Activated gamma-delta T cell treated with anti-CD3 and anti-CD28 coated beads, Interleukin-2, amount 50 U/mL, for 16 hours (primary cell): ENCODE measurements at regions not wholly inside any gene's neighbourhood (a gene's known extent, or its start where the extent isn't known, plus 50 kb on each side); places are given as distances from the start of the nearest gene placed in this dataset.
"Not testable (repeated sequence)": the region's sequence is repeated elsewhere in the genome, so short reads cannot be mapped to it uniquely, and the experiment has no call there.

Experiments
- DNase-seq: peaks from one replicate; pipeline ENCODE4 v3.0.0-alpha.2; 2020; ENCODE audit warnings: low read depth

DNA sequence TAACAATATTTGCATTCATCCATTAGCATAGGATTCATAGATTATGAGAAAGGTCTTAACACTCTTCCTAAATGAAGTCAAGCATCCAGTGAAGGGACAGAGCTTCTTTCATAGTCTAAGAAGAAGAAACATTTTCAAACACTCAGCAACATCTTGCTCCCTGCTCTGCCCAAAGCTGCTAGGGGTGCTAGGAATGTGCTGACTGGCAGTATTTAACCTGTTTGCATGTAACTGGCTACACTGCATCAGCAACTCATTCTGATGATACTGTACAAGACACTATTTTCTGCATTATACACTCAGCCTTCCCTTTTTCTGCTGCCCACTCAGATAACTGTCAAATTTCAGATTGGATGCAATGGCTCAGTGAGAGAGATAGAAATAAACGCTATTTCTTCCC, 495.1 kb upstream of the ARID1B start:
- DNase-seq, result no peak

DNA sequence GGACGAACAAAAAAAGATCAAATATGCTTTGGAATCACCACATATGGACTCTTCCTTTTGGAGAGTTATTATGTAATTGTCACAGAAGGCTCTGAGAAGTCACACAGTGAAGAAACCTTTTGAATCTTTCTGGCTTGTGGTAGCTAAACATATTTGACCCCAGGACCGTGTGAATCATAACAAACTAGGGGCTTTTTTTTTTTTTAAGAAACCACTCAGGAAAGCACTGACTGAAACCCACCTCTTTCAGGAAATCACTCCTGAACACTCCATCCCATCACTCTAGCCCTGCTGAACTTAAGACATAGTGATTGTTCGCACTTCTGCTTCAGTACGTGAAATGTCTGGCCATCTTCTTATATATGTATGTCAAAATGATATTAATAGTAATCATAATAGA, 495.9 kb upstream of the ARID1B start:
- DNase-seq, result no peak

DNA sequence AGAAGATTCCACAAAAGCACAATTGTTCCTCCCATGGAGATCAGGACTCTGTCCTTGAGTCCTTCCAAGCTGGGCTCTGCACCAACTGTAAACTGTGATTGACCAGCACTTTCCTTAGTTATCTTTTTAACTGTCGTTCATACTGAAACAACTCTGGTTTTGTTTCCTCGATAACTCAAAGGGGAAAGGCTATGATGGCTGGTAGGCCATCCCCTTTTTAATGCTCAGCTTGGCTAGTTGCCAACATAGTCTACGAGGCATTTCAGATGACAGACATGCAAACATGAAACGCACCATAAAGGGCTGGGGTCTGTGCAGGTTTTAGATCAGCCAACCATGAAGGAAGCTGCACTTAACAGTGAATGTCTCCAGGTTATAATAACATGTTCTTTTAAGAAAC, 497.1 kb upstream of the ARID1B start:
- no peak for DNase-seq

DNA sequence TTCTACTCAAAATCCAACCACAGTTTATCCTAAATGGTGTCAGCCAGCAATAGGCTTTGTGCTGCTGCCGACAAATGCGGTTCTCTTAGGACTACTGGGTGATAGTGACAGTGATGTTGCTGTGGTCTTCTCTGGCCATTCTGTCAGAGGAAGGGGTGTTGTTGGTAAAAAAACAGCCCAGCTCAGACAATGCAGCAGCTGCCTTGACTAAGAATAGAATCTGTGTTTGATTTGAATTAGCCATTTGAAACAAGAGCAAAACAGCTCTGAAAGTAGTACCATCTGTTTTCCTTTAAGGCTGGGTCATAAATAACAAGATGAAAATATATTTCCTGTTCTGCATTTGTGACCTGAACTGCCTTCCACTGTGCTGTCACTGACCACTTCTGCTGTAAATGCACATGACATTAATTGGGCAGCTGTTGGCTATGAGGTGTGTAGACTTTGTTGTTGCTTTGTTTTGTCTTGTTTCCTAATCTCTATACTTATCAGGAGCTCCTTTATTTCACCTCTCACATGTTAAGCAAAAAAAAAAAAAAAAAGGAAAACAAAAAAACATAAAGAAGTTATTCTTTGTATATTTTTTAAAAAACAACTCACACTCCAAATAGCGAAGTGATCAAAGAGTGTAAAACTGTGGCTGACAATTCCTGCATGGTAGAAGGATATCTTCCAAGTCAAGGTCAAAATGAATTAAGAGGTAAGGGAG, 497.8 kb upstream of the ARID1B start:
- DNase-seq, result no peak

DNA sequence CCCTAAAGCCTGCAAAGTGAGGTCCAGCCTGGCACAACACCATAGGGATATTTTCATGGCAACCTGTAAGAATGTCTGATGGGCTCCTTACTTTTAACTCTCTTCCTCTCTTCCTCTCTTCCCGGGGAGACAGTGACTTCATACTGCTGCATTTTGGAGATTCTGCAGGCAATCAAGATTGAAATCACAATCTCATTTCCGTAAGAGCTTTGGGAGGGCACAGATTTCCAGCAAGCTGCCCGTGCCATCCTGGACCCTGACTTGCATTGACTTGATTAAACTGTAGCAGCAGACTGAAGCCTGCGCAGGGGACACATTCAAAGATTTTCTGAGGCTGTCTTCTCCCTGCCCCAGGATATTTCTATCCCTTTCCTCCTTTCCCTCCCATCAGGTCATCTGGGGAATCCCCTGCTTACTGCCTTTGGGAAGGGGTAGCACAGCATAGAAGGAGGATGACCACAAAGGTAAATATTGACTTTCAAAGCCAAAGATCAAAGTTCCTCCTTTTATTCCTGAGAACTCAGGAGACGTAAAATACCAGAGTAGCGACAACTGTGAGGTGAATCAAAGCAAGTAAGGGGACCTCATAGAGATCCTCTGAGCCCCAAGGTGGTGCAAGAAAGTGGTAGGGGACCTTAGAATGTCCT, 504.0 kb upstream of the ARID1B start:
- no peak for DNase-seq

DNA sequence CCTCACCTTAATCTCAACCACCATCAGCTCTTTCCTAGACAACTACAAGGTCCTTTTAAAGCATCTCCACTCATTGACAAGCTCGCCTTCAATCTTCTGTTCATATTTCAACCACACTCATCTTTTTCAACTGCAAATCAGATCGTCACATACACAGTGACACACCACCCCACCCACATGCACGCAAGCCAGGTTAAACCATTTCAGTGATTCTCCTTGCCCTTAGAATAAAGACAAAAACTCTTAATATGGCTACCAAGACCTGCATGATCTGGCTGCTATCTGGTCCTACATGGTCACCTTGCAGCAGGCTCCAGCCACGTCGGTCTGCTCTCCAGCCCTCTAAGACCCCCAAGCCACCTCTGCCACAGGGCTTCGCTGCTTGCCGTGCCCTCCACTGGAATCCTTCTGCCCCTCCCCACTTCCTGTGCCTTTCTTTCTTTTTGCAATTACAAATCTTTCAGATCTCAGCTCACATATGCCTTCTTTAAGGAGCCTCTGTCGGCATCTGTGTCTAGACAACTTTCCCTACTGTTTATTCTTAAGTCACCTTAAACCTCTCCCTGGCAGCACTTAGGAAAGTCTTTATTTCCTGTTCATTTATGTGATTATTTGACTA, 507.3 kb upstream of the ARID1B start:
- no peak for DNase-seq

DNA sequence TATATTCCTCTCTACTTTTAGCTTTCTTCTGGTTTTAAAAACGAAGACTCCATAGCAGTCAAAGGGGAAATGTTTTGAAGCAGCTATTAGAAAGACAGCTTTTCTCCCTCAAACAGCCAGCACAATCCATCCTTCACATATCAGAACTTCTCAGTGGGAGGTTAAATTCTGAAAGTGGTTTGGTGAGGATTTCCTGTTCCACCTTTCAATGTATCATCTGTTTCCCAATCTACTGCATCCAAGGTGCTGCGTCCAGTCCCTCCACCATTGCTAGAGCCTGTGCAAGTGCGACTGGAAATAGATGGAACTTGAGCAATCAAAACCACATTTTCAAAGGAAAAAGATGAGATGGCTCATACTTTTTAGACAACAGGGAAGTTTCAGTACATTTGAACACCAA, 508.3 kb upstream of the ARID1B start:
- DNase-seq, result no peak

DNA sequence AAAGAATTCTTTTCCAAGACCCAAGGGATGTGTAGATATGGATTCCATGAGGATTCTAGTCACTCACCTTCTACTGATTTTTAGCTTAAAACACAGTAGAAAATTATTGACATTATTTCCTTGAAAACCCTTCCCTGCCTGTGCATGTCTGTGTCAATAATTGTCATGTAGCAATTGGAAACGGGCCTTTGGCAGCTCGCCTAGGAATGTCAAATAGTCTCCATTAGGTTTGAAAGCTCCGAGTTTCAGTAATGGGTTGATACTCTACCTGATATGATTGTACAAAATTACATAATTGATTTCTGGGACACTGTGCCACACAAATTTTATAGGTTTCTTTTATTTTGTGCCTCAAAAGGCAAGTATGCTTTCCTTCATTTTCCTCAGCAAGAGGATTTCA, 515.2 kb upstream of the ARID1B start:
- DNase-seq, result no peak

DNA sequence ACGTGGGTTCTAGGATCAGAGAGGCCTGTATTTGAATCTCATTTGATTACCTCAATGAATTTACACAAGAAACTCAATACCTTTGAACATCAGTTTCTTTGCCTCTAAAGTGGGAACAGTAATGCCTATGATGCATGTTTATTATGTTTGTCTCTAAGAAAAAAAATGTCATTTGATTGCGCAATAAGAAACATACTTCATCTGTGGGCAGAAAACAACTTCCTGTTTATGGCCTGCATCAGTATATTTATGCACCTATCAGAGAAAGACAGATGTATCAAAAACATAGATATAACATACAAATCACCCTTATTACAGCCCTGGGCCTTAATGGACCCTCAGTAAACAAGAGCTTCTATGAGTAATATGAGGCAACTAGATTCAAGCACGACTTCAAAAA, 516.4 kb upstream of the ARID1B start:
- no peak for DNase-seq

DNA sequence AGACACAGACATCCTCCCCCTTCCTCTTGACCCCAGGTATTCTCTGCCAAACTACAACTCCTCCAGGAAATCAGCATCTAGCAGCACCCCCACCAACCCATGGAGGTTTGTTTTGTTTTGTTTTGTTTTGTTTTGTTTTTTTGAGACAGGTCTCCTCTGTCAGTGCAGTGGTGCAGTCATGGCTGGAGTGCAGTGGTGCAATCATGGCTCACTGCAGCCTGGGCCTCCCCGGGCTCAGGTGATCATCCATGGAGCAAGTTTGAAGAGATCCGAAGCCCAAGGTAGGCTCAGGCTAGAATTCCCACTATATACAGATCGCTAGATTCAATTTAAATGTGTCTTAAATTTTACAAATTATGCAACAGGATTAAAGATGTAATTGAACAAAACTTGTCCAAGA, 518.2 kb upstream of the ARID1B start:
- no peak for DNase-seq

DNA sequence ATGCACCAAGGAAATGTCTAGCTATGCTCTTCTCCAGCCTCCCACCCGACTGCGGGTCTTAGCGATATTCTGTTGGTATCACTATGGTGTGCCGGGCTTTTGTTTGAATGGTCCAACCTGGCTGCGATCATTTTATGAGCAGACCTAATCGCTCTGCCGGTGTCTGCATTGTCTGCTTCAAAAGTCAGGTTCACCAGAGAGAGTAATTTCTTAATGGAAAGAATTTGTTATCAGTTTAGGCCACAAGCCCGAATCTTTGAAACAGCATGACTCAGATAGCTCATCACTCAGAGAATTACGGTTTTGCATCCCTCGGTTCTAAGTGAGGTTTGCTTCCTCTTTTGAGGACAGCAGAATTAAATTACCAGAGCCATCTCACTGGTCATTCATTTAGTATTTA, 521.0 kb upstream of the ARID1B start:
- no peak for DNase-seq

DNA sequence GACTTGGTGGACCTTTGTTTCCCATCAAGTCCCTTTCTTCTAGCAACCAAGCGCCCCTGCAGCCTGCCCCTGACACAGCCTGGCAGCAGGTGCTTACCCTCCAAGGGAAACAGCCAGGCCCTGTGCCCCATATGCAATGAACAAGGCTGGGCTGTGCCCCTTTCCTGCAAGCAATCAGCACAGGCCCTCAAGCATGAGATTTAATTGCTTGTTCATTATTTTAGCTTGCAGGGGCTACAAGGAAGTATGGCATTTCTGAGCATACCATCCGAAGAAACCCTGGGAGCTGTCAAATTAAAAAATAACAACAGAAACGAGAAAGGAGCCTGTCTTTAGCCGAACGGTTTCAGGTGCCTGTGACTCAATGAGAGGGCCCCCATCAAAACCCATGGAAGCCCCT, 522.9 kb upstream of the ARID1B start:
- DNase-seq, result no peak

DNA sequence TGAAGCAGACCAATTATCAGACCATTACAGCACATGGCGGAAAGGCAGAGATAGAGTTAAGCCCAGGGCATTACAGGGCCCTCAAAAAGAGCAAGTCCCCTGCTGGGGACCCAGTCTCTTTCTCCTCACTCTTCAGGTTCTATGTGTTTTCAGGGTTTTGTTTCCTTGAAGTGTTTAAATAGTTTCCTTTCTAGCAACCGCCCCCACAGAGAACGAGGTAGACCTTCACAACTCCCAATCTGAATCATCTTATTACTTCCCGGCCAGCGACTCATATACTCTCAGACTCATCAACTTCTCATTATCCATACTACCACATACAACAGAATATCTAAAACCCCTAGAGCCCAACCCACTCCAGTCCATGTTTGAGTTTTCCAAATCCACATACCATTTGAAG, 526.6 kb upstream of the ARID1B start:
- no peak for DNase-seq

DNA sequence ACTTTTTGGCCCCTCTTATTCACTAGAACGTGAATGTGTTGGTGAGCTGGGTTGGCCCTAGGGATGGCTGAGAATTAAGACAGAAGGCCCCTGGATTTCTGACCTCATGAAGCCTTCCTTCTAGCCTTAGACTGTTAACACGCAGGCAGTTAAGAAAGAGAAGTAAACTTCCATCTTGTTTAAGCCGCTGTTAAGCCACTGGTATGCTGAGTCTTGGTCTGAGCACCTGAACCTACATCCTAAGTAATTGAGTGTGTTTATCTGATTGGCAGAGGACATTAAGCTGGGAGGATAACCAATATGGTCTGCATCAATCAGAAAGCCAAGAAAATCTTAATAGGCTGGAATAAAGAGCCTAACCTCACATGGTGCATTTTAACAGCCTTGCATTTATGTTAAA, 535.0 kb upstream of the ARID1B start:
- DNase-seq, result no peak

DNA sequence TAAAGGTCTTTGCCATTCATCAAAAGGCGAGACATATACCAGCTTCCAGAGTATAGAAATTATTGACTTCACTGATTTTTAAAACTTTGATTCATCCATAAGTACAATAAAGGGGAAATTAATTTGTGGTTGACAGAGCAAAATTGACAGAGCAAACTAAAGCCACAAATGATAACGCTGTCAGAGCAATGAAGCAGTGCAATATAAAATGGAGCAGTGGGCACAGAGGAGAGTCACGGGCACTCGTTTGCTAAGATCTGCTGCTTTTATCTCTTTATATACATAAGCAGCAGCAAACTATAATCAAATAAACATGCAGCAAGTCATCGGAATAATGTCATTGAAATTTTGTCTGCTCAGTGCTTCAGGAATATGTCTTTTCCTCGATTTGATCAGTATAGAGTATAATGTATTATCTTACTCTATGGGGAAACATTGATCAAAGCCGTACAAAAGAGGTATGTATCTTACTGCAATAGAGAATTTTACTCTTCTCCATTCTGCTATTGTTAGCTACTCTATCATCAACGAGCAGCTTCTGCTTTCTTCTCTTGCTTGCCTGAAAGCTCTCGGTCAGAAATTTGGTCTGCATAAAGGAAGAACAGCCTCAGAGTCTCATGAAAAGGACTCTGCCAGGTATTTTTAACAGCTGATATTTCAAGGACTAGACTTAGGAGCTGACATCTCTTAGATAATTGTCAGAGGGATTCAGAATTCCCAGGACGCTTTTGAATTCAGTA, 546.0 kb upstream of the ARID1B start:
- DNase-seq, result no peak

DNA sequence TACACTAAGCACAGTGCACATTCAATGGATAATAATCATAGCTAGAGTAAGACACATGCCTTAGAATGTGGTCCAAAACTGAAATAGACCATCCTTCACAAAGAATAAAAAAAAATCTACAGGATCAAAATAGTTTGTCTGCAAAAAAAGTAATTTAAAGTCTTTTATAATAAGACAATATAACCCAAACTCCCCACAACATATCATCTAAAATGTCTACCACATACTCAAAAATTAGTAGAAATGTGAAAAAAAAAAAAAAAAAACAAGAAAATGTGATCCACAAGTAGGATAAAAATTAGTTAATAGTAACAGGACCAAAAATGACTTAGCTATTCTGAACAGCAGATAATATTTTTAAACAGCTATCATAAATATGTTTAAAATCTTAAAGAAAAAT, 557.2 kb upstream of the ARID1B start:
- no peak for DNase-seq

DNA sequence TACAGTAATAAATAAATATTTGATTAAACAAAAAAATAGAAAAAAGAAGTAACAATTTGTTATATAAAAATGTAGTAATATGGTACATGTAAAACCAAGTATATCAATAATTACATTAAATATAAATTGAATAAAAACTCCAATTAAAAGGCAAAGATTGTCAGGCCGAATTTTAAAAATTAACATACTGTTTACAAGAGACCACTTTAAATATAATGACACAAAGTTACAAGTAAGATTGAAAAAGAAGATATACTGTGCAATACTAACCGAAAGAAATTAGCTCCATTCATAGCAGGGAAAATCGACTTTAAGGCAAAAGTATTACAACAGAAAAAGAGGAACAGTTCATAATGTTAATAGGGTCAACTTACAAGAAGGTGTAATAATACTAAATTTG, 571.5 kb upstream of the ARID1B start:
- no peak for DNase-seq

DNA sequence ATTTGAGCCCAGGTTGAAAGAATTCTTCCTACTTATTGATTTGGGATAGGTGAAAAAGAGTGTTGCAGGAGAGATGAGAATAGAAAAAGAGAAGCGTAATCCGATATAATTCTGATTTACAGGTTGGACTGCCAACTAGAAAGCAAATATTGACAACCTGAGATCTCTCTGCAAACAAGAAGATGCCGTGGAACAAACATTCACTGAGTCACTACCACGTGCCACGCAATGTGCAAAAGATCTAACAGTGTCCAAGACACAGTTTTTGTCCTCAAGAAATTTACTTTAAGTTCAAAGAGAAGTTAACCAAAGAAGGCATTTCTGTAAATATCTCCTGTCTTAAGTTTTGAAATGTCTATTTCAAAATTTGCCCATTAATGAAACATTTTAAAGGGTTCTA, 578.0 kb upstream of the ARID1B start:
- no peak for DNase-seq

DNA sequence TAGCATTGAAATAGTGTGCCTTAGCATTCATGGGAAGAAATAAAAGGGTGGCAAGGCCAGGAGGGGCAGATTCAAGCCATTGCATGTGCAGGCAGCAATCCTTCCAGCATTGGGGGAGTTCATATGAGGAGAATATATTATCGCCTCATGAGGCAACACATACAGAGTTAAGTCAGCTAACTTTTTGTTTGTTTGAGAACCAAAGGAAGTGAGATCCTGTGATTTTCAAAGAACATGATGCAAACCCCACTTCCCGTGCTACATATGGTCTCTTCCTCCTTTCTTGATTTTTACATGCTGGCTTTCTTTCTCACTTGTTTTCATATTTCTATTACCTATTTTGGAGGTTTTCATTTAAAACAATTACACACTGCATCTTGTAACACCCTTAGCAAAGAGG, 579.7 kb upstream of the ARID1B start:
- no peak for DNase-seq

DNA sequence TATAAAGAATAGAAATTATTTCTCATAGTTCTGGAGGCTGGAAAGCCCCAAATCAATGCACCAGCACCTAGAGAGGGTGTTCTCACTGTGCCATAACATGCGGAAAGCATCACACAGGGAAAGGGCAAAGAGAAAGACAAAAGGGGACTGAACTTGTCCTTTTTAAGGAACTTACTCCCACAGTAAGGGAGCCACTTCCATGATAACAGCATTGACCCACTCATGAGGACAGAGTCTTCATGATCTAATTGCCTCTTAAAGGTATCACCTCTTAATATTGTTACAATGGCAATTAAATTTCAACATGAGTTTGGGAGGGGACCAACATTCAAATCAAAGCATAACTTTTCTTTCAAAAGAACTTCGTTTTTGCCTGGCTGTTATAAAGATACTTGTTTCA, 582.2 kb upstream of the ARID1B start:
- no peak for DNase-seq

DNA sequence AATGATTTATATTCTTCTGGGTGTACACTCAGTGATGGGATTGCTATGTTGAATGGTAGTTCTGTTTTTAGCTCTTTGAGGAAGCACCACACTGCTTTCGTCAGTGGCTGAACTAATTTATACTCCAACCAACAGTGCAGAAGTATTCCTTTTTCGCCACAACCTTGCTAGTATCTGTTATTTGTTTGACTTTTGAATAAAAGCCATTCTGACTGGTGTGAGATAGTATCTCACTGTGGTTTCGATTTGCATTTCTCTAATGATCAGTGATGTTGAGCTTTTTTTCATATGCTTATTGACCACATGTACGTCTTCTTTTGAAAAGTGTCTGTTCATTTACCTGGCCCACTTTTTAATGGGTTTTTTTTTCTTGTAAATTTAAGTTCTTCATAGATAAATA, 583.8 kb upstream of the ARID1B start:
- no peak for DNase-seq

DNA sequence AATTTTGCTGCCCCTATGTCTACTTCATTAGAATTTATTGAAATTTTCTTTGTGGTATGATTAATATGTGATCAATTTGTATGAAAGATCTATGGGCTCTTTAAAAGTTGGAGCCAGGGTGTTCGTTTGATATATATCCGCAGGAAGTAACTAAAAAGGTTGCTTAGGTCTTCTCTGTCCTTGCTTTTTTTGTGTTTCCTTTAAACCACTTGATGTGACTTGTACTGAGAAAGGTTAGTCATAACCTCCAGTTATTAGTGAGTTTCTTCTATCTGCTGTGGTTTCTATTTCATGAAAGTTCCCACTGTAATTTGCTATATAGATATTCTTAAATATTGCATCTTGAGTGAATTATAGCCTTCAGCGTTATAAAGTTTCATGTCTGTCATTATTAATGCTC, 585.3 kb upstream of the ARID1B start:
- no peak for DNase-seq

DNA sequence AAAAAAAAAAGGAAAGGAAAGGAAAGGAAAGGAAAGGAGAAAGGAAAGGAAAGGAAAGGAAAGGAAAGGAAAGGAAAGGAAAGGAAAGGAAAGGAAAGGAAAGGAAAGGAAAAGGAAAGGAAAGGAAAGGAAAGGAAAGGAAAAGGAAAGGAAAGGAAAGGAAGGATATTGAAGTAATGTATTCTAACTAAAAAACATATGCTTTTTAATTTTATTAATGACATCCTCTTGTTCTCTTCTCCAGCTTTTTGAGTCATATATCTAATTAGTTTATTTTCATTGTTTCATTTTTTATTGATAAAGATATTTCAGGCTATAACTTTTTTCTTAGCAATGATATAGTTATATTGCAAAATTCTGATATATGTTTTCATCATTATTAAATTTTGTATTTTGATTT, 585.8 kb upstream of the ARID1B start:
- not testable (repeated sequence) for DNase-seq
